Mammary epithelial cell (primary cell): ENCODE measurements at regions not wholly inside any gene's neighbourhood (a gene's known extent, or its start where the extent isn't known, plus 50 kb on each side); places are given as distances from the start of the nearest gene placed in this dataset.

Experiments
- CTCF ChIP-seq, 2 donors: IDR thresholded peaks in 1 of 2; conservative IDR thresholded peaks in 1 of 2; 2 replicates each; pipeline ENCODE4 v1.5.1; 2011 to 2012; ENCODE audit warnings: inconsistent platforms in 2 of 2, low read length in 2 of 2, mild to moderate bottlenecking in 2 of 2, control low read depth in 1 of 2, low read depth in 1 of 2; ENCODE audit not compliant: insufficient read depth in 1 of 2; ENCODE audit errors: extremely low read depth in 1 of 2
- EZH2 ChIP-seq: IDR thresholded peaks from 2 replicates; pipeline ENCODE4 v1.6.1; 2012; ENCODE audit warnings: low read length, inconsistent platforms, borderline replicate concordance

- TF ChIP-seq CTCF (conservative IDR thresholded peaks at IDR 0.05 in 1 of 2, IDR thresholded peaks at IDR 0.05 in 1 of 2; ENCODE audit: extremely low read depth in 1 of 2, insufficient read depth in 1 of 2, low read depth in 1 of 2, low read length in 2 of 2) (no peak), EZH2 (no peak)
These were observed 78.9 kb upstream of the FOXK1 start for GRCh38 chr7:4602905-4603842.
